GM18951 (cell line): ENCODE measurements at regions not wholly inside any gene's neighbourhood (a gene's known extent, or its start where the extent isn't known, plus 50 kb on each side); places are given as distances from the start of the nearest gene placed in this dataset.

ENCODE experiments used
- POLR2A ChIP-seq: IDR thresholded peaks from 4 replicates; pipeline ENCODE4 v1.6.1; 2011; ENCODE audit warnings: mild to moderate bottlenecking; ENCODE audit not compliant: insufficient read length, insufficient read depth; ENCODE audit errors: extremely low read depth
- in situ Hi-C: fragments of 300-500 bp; cut with MboI; formaldehyde crosslinking; loops from one replicate; pipeline ENCODE4 v1.12.0; 2022; ENCODE audit warnings: low sequenced_read_pairs, mixed read lengths, inconsistent platforms; ENCODE audit not compliant: unreplicated experiment

DNA sequence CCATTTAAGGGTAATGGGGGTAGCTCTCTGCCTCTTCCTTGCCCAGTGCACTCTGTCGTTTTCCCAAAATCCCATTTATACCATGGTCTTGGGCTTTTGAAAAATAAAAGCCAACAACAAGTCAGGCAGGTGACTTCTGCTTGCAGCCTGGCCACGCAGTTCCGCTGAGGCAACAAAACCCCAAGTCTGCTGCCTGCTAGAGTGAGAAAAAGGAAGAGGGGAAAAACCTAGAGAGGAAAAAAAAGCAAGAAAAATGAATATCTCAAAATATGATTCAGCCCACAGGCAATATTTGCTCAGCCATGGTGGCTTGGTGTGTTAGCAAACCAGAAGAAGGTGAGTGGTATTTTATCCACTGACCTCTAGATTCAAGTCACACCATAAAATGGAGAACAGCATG, 148.2 kb upstream of the FSTL4 start:
- in situ Hi-C loops = no loop called here
- TF ChIP-seq POLR2A = no peak

DNA sequence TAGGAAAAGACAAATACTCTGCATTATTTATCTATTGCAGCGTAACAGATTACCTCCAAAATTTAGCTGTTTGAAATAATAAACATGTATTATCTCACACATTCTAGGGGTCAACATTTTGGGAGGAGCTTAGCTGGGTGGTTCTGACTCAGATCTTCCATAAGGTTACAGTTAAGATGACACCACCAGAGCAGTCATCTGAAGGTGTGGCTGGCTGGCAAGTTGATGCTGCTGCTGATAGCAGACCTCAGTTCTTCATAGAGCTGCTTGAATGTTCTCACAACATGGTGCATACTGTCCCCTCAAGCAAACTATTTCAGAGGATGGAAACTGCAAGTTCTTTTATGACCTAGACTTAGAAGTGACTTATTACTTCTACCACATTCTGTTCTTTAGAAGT, 146.3 kb upstream of the FSTL4 start:
- no peak for TF ChIP-seq POLR2A
- in situ Hi-C loops = loop anchor here (10.0 kb wide), 1 partner anchor 106 kb away; no protein-coding TSS in a partner anchor

DNA sequence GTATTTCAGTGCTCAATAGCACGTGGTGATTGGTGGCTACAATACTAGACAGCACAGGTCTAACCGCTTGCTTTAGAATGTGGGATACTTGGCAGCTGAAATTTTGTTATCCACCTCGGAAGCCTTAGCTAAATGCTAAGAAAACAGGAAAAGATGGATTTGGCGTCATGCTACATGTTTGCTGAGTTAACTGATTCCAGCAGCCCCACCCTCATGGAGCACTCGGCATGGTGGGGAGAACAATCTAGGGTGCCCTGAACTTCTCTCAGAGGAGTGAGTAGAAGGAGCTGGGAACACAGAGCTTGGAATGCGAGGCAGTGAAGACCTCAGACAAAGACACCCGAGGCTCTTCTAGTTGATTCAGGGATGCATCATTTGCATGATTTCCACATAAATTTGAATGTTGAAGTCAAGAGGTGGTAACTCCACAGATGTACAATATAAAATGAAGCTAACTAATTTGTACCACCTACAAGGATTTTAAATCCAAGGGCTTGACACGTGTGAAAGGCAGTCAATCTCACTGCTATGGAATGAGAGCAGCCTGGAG, 145.1 kb upstream of the FSTL4 start:
- in situ Hi-C loops = loop anchor here (10.0 kb wide), 1 partner anchor 107 kb away; no protein-coding TSS in a partner anchor

DNA sequence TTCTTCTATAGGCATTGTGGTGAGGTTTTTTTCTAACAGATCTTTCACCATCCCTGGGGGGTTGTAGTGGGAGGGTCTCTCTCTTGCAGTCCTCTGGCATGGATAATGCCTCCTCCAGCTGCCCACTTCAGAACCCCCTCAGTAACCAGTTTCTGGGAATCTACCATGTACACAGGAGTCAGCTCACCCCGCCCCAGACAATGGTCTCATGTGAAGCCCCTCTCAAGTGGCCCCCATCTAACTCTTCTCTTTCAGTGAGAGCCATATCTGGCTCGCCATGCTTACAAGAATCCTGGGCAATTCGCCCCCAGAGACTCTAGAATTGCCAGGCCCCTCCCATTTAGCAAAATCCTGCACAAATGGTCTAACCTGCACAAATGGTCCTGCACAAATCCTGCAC, 144.4 kb upstream of the FSTL4 start:
- in situ Hi-C loops = loop anchor here (10.0 kb wide), 1 partner anchor 108 kb away; no protein-coding TSS in a partner anchor
- TF ChIP-seq POLR2A = no peak

More for the DNA sequence above, 145.1 kb upstream of the FSTL4 start:
- TF ChIP-seq POLR2A = no peak

DNA sequence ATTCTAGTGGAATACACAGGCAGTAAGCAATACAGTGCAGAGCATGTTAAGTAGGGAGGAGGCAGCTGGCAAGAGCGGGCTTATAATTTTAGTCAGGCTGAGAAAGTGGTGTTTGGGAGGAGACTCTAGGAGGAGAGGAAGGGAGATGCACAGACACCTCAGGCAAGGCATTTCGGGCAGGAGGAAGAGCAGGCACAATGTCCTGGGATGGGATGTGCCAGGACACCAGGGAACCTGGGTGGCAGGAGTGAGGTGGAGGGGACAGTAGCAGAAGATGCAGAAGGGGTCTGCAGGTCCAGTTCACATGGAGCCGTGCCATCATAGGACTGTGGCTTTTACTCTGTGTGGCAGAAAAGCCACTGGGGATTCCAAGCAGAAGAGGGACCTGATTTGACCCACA, 143.7 kb upstream of the FSTL4 start:
- in situ Hi-C loops = loop anchor here (10.0 kb wide), 1 partner anchor 109 kb away; no protein-coding TSS in a partner anchor
- no peak for TF ChIP-seq POLR2A

DNA sequence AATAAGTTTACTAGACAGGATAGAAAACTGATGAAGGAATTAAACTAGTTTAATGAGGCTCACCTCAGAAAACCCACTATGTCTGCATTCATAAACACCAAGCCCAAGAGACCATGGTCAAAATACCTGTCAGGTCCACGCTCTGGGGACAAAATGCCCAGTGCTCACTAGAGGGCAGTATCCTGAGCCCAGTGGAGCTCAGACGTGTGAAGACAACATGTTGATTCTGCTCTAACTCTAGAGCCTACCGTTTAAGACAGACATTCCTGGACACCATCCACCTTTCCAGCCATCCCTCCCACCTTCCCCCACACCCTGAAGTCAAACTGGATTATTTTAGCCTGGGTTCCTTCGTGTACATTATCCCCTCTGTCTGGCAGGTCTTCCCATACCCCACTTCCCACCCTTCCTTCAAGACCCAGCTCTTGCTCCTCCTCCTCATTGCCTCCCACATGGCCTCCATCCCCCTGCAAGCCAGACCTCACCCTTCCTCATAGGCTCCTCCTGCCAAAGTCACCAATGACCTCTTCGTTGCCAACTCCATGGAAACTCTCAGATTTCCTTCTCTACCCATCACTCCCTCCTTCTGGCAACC, 142.3 kb upstream of the FSTL4 start:
- TF ChIP-seq POLR2A = no peak
- in situ Hi-C loops = loop anchor here (10.0 kb wide), 1 partner anchor 110 kb away; no protein-coding TSS in a partner anchor

DNA sequence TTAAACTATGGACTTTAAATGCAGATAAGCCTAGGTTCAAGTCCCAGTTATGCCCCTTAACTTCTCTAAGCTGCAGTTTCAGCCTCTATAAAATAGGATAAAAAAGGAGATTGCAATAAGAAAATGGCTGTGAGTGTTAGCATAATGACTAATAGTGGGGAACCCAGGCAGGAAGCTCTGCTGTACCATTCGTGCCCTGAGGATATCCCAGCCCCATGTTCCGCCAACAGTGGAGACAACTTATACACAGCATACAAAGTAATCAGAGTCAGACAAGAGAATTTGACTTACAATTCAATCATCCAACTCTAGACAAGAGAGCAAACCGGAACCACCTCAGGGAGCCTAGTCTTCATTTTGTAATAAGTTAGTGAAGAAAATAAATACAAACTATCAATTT, 141.5 kb upstream of the FSTL4 start:
- no peak for TF ChIP-seq POLR2A
- in situ Hi-C loops = loop anchor here (10.0 kb wide), 1 partner anchor 111 kb away; no protein-coding TSS in a partner anchor

DNA sequence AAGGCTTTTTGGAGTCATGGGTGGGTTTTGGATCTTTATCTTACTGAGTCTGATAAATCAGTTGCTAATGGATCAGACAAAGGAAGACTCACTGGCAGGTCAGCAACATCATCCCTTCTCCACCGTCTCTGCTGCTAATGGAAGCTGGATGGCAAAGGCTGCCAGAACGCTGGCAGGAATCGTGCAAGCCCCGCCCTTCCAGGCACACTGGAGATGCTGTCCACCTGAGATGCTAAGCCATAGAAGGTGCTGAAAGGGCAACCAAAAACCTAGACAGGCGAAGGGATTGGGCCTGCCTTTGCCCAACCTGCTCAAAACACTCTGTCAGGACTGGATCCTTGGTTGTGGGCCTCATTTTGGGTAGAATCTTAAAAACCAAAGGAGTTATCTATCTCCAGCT, 139.5 kb upstream of the FSTL4 start:
- in situ Hi-C loops = loop anchor here (10.0 kb wide), 1 partner anchor 113 kb away; no protein-coding TSS in a partner anchor
- no peak for TF ChIP-seq POLR2A

GRCh38 chr5:133751421-133751820, 139.1 kb upstream of the FSTL4 start:
- no peak for TF ChIP-seq POLR2A
- in situ Hi-C loops = loop anchor here (10.0 kb wide), 1 partner anchor 113 kb away; no protein-coding TSS in a partner anchor

DNA sequence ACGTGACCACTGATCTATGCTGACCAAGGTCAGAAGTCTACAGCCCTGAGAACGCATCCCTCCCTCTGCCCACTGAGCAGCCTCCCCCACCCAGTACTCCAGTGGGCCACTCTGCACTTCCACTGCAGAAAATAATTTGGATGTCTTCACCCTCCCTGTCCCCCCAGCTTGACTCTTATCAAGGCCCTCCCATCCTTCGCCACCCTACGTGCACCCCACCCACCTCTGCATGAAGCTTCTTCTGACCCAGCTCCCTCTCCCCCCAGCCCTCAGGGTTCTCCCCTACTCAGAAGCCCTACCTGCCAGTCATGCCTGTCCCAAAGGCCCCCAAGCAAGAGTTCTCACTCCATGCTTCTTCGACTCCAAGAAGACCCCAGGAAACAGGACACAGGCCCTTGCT, 138.5 kb upstream of the FSTL4 start:
- TF ChIP-seq POLR2A = no peak
- in situ Hi-C loops = loop anchor here (10.0 kb wide), 1 partner anchor 114 kb away; no protein-coding TSS in a partner anchor

- TF ChIP-seq POLR2A = no peak
- in situ Hi-C loops = loop anchor here (10.0 kb wide), 1 partner anchor 114 kb away; no protein-coding TSS in a partner anchor
These were observed 138.0 kb upstream of the FSTL4 start for GRCh38 chr5:133750356-133750755.

GRCh38 chr5:133749331-133749985, 137.1 kb upstream of the FSTL4 start:
- in situ Hi-C loops = no loop called here
- TF ChIP-seq POLR2A = no peak

GRCh38 chr5:133746834-133747233, 134.5 kb upstream of the FSTL4 start:
- no peak for TF ChIP-seq POLR2A
- in situ Hi-C loops = no loop called here
